Nephron progenitor cell (in vitro differentiated cells): ENCODE measurements at regions not wholly inside any gene's neighbourhood (a gene's known extent, or its start where the extent isn't known, plus 50 kb on each side); places are given as distances from the start of the nearest gene placed in this dataset.
A peak's percentile ranks its signal among the peaks of the same experiment; 100 is the strongest.

Experiments
- DNase-seq: peaks from one replicate; pipeline ENCODE4 v3.0.0; 2021
- H3K27ac Mint-ChIP-seq: 2 replicates; pipeline ENCODE4 v1.8.0; 2021; ENCODE audit warnings: mild to moderate bottlenecking, moderate library complexity, mixed read lengths
- H3K27me3 Mint-ChIP-seq: 2 replicates; pipeline ENCODE4 v1.8.0; 2021; ENCODE audit warnings: mild to moderate bottlenecking, low read depth, mixed read lengths; ENCODE audit not compliant: poor library complexity
- H3K36me3 Mint-ChIP-seq: 2 replicates; pipeline ENCODE4 v1.8.0; 2021; ENCODE audit warnings: low read depth, mixed read lengths
- H3K4me1 Mint-ChIP-seq: 2 replicates; pipeline ENCODE4 v1.8.0; 2021; ENCODE audit warnings: mixed read lengths
- H3K4me3 Mint-ChIP-seq: 2 replicates; pipeline ENCODE4 v1.8.0; 2021; ENCODE audit warnings: mild to moderate bottlenecking, moderate library complexity, mixed read lengths
- H3K9me3 Mint-ChIP-seq: 2 replicates; pipeline ENCODE4 v1.8.0; 2021; ENCODE audit warnings: mild to moderate bottlenecking, moderate library complexity, mixed read lengths
- CTCF ChIP-seq: fragments of 200-600 bp; sonication (generic); IDR thresholded peaks from 2 replicates; pipeline ENCODE4 v1.5.0; 2021; ENCODE audit warnings: antibody characterized with exemption

GRCh38 chr14:65203574-65203973 is 101.3 kb upstream of the MAX start:
- peak overlapping the region; percentile 77 for H3K27ac Mint-ChIP-seq
- no peak overlapping the region for H3K4me3 Mint-ChIP-seq
- TF ChIP-seq CTCF: no peak
- DNase-seq: no peak
- peaks cover 28% of the 10 kb centered on the region for H3K4me1 Mint-ChIP-seq
- H3K27me3 Mint-ChIP-seq: peaks cover 8% of the 10 kb centered on the region
- peaks cover 16% of the 10 kb centered on the region for H3K9me3 Mint-ChIP-seq
- H3K36me3 Mint-ChIP-seq: no peaks in the 10 kb centered on the region

- Mint-ChIP-seq H3K4me3 (no peak overlapping the region), H3K27me3 (peaks cover 8% of the 10 kb centered on the region), H3K9me3 (peaks cover 16% of the 10 kb centered on the region), H3K36me3 (no peaks in the 10 kb centered on the region), H3K27ac (no peak overlapping the region), H3K4me1 (peaks cover 28% of the 10 kb centered on the region)
- TF ChIP-seq CTCF: no peak
- DNase-seq: no peak
Observed at GRCh38 chr14:65204056-65204455, 101.7 kb upstream of the MAX start.

GRCh38 chr14:65206078-65206447 is 103.7 kb upstream of the MAX start:
- no peak for DNase-seq
- Mint-ChIP-seq H3K9me3 (peaks cover 16% of the 10 kb centered on the region), H3K27me3 (peaks cover 8% of the 10 kb centered on the region), H3K4me3 (no peak overlapping the region), H3K27ac (peak overlapping the region; percentile 66), H3K4me1 (peaks cover 33% of the 10 kb centered on the region), H3K36me3 (no peaks in the 10 kb centered on the region)
- TF ChIP-seq CTCF: no peak

GRCh38 chr14:65206448-65207096 is 104.3 kb upstream of the MAX start:
- TF ChIP-seq CTCF: no peak
- peaks cover 33% of the 10 kb centered on the region for H3K4me1 Mint-ChIP-seq
- peaks cover 16% of the 10 kb centered on the region for H3K9me3 Mint-ChIP-seq
- DNase-seq: no peak
- H3K36me3 Mint-ChIP-seq: no peaks in the 10 kb centered on the region
- peaks cover 8% of the 10 kb centered on the region for H3K27me3 Mint-ChIP-seq
- no peak overlapping the region for H3K4me3 Mint-ChIP-seq
- no peak overlapping the region for H3K27ac Mint-ChIP-seq

GRCh38 chr14:65208548-65208947 is 106.2 kb upstream of the MAX start:
- Mint-ChIP-seq H3K36me3 (no peaks in the 10 kb centered on the region), H3K27me3 (peaks cover 6% of the 10 kb centered on the region), H3K4me1 (peaks cover 26% of the 10 kb centered on the region), H3K9me3 (peaks cover 9% of the 10 kb centered on the region), H3K4me3 (no peak overlapping the region), H3K27ac (no peak overlapping the region)
- no peak for DNase-seq
- TF ChIP-seq CTCF: no peak

GRCh38 chr14:65210118-65210821 is 108.0 kb upstream of the MAX start:
- H3K4me1 Mint-ChIP-seq: peaks cover 22% of the 10 kb centered on the region
- H3K9me3 Mint-ChIP-seq: peaks cover 4% of the 10 kb centered on the region
- H3K36me3 Mint-ChIP-seq: no peaks in the 10 kb centered on the region
- no peak for TF ChIP-seq CTCF
- no peak overlapping the region for H3K27ac Mint-ChIP-seq
- no peak overlapping the region for H3K4me3 Mint-ChIP-seq
- DNase-seq: no peak
- no peaks in the 10 kb centered on the region for H3K27me3 Mint-ChIP-seq
